Ishikawa (cell line): ENCODE measurements at regions not wholly inside any gene's neighbourhood (a gene's known extent, or its start where the extent isn't known, plus 50 kb on each side); places are given as distances from the start of the nearest gene placed in this dataset.

Experiments used
- CEBPB ChIP-seq: IDR thresholded peaks from 2 replicates; pipeline ENCODE4 v1.6.1; 2012
- EP300 ChIP-seq: IDR thresholded peaks from 2 replicates; pipeline ENCODE4 v1.6.1; 2012; ENCODE audit warnings: borderline replicate concordance
- MAX ChIP-seq: IDR thresholded peaks from 2 replicates; pipeline ENCODE4 v1.6.1; 2012
- RAD21 ChIP-seq: IDR thresholded peaks from 2 replicates; pipeline ENCODE4 v1.6.1; 2012; ENCODE audit warnings: low read depth
- TAF1 ChIP-seq: IDR thresholded peaks from 2 replicates; pipeline ENCODE4 v1.6.1; 2012; ENCODE audit warnings: low read depth, mild to moderate bottlenecking

DNA sequence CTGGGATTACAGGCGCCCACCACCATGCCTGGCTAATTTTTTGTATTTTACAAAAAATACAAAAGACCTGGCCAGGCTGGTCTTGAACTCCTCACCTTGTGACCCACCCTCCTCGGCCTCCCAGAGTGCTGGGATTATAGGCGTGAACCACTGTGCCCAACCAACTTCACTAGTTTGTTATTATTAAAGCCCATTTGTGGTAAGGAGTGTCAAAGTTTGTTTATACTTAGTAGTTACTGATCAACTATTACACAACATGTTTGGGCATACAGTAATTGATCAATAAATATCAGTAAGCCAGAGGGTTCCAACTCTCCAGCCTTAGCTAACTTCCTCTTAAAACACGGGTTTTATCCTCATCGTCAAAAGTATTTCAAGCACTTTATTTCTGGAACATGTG lies 67.5 kb upstream of the ZNG1B start:
- no peak for TF ChIP-seq RAD21
- no peak for TF ChIP-seq EP300
- no peak for TF ChIP-seq MAX
- no peak for TF ChIP-seq CEBPB
- no peak for TF ChIP-seq TAF1
